PC-3 (cell line): ENCODE measurements at regions not wholly inside any gene's neighbourhood (a gene's known extent, or its start where the extent isn't known, plus 50 kb on each side); places are given as distances from the start of the nearest gene placed in this dataset.

Experiments used
- ATAC-seq: fragments of 200-7000 bp; cut with Tn5 transposase; 2 replicates; pipeline ENCODE4 v1.9.1; 2020; ENCODE audit warnings: mild to moderate bottlenecking, moderate library complexity
- BruUV-seq: library from RNA; stranded (reverse); fragments of 400-500 nt; replicated peaks from 2 replicates; lab custom pipeline; 2021; lab: Mats Ljungman, UMichigan
- CTCF ChIA-PET: fragments of 300-600 bp; sonication (Branson Sonifier 250); formaldehyde crosslinking; loops from one replicate; lab custom pipeline; 2022; ENCODE audit warnings: antibody characterized with exemption; lab: Charles Lee
- POLR2A ChIA-PET: fragments of 300-600 bp; sonication (Branson Sonifier 250); formaldehyde crosslinking; loops from one replicate; lab custom pipeline; 2022; ENCODE audit warnings: antibody characterized with exemption; ENCODE audit not compliant: unreplicated experiment; lab: Charles Lee
- DNase-seq: peaks from one replicate; pipeline ENCODE4 v3.0.0-alpha.2; 2015
- H2AFZ ChIP-seq: fragments of 300-600 bp; sonication (generic); 2 replicates; pipeline ENCODE4 v1.6.0; 2016; ENCODE audit warnings: antibody characterized with exemption, low read length
- H3F3A ChIP-seq: fragments of 300-600 bp; sonication (generic); one replicate; pipeline ENCODE4 v1.6.0; 2017; ENCODE audit warnings: antibody characterized with exemption, low read length, control low read depth, mild to moderate bottlenecking; ENCODE audit not compliant: unreplicated experiment
- H3K27ac ChIP-seq: fragments of 300-600 bp; sonication (generic); 2 replicates; pipeline ENCODE4 v1.5.1; 2016; ENCODE audit warnings: mild to moderate bottlenecking, low read length
- H3K27me3 ChIP-seq: fragments of 300-600 bp; sonication (generic); 2 replicates; pipeline ENCODE4 v1.6.1; 2016; ENCODE audit warnings: low read length, mixed read lengths
- H3K36me3 ChIP-seq: fragments of 300-600 bp; sonication (generic); 2 replicates; pipeline ENCODE4 v1.6.1; 2016; ENCODE audit warnings: low read depth, mixed run types, low read length, mixed read lengths
- H3K4me1 ChIP-seq: fragments of 300-600 bp; sonication (generic); 2 replicates; pipeline ENCODE4 v1.5.1; 2016; ENCODE audit warnings: low read length; ENCODE audit not compliant: insufficient read depth
- H3K4me2 ChIP-seq: fragments of 300-600 bp; sonication (generic); 2 replicates; pipeline ENCODE4 v1.6.0; 2016; ENCODE audit warnings: low read length
- H3K4me3 ChIP-seq: fragments of 300-600 bp; sonication (generic); 2 replicates; pipeline ENCODE4 v1.5.1; 2016; ENCODE audit warnings: mild to moderate bottlenecking, low read length, mixed read lengths
- H3K79me2 ChIP-seq: fragments of 300-600 bp; sonication (generic); 2 replicates; pipeline ENCODE4 v1.6.1; 2017; ENCODE audit warnings: low read length, mixed read lengths
- H3K9ac ChIP-seq: fragments of 300-600 bp; sonication (generic); 2 replicates; pipeline ENCODE4 v1.6.0; 2016; ENCODE audit warnings: mild to moderate bottlenecking, low read length
- H3K9me2 ChIP-seq: fragments of 300-600 bp; sonication (generic); replicated peaks from 2 replicates; pipeline ENCODE4 v1.6.1; 2016; ENCODE audit warnings: mixed run types, low read length, mixed read lengths
- H3K9me3 ChIP-seq: fragments of 300-600 bp; sonication (generic); 2 replicates; pipeline ENCODE4 v1.6.1; 2016; ENCODE audit warnings: low read length, mixed read lengths
- H4K20me1 ChIP-seq: fragments of 300-600 bp; sonication (generic); 2 replicates; pipeline ENCODE4 v1.6.1; 2016; ENCODE audit warnings: low read length, mixed read lengths
- CTCF ChIP-seq: fragments of 300-600 bp; sonication (generic); conservative IDR thresholded peaks from 2 replicates; pipeline ENCODE4 v1.5.1; 2017; ENCODE audit warnings: antibody characterized with exemption, low read depth, mild to moderate bottlenecking, low read length
- EZH2 ChIP-seq: fragments of 300-600 bp; sonication (generic); IDR thresholded peaks from one replicate; pipeline ENCODE4 v1.6.1; 2017; ENCODE audit warnings: antibody characterized with exemption, mild to moderate bottlenecking, low read length; ENCODE audit not compliant: unreplicated experiment
- EZH2phosphoT487 ChIP-seq: fragments of 300-600 bp; sonication (generic); IDR thresholded peaks from 2 replicates; pipeline ENCODE4 v1.6.1; 2018; ENCODE audit warnings: mild to moderate bottlenecking, antibody characterized with exemption, low read length, borderline replicate concordance
- intact Hi-C: fragments of 100-400 bp; cut with micrococcal nuclease; formaldehyde crosslinking; loops from 2 replicates; pipeline ENCODE4 v1.9.0; 2023

DNA sequence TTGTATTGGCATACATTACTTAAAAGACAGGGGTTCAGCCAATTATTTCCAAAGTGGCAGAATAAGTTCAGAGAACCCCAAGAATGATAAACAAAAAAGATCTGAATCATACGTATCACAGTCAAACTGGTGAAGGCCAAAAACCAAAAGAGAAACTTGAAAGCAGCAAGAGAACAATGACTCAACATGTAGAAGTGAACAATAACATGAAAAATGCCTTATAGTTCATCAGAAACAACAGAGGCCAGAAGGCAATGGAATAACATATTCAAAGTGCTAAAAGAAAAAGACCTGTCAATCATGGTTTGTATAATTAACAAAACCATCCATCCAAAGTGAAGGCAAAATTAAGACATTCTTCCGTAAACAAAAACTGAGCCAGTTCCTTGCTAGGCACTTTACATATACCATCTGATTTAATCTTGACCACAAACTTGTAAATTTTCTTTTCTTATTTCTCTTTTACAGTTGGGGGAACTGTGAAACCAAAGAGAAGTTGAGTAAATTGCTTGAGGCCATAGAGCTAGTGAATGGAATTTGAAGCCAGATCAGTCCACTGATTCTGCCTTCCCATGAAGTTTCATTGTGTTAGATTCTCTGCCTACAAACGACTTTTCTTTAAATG is 232.1 kb upstream of the SEL1L start:
- H3K36me3 ChIP-seq: no peaks in the 10 kb centered on the region
- no peak for ATAC-seq
- H3K27ac ChIP-seq: no peak overlapping the region
- H3F3A ChIP-seq: no peaks in the 10 kb centered on the region
- no peak for TF ChIP-seq EZH2
- TF ChIP-seq CTCF: no peak
- H3K4me3 ChIP-seq: no peak overlapping the region
- no peak for DNase-seq
- H2AFZ ChIP-seq: no peak overlapping the region
- H3K79me2 ChIP-seq: no peaks in the 10 kb centered on the region
- H3K27me3 ChIP-seq: no peaks in the 10 kb centered on the region
- POLR2A ChIA-PET: no interaction called here
- CTCF ChIA-PET: no interaction called here
- no peaks in the 10 kb centered on the region for H3K4me1 ChIP-seq
- H3K9ac ChIP-seq: no peak overlapping the region
- H3K9me2 ChIP-seq: no peaks in the 10 kb centered on the region
- no TSS peak for BruUV-seq
- H3K9me3 ChIP-seq: no peaks in the 10 kb centered on the region
- intact Hi-C loops: no loop called here
- no peak overlapping the region for H3K4me2 ChIP-seq
- H4K20me1 ChIP-seq: no peaks in the 10 kb centered on the region

GRCh38 chr14:81766321-81766915 is 232.8 kb upstream of the SEL1L start:
- intact Hi-C loops: no loop called here
- ChIA-PET POLR2A (no interaction called here), CTCF (no interaction called here)
- Histone ChIP-seq H3K79me2 (no peaks in the 10 kb centered on the region), H3K36me3 (no peaks in the 10 kb centered on the region), H3K27me3 (no peaks in the 10 kb centered on the region), H3K4me1 (no peaks in the 10 kb centered on the region), H3K4me2 (no peak overlapping the region), H3K9me2 (no peaks in the 10 kb centered on the region), H3K4me3 (no peak overlapping the region), H3K9ac (no peak overlapping the region), H3K9me3 (no peaks in the 10 kb centered on the region), H4K20me1 (no peaks in the 10 kb centered on the region), H3F3A (no peaks in the 10 kb centered on the region), H3K27ac (no peak overlapping the region), H2AFZ (no peak overlapping the region)
- ATAC-seq (no peak), DNase-seq (no peak)
- TF ChIP-seq EZH2: no peak
- no peak for TF ChIP-seq EZH2phosphoT487
- no peak for TF ChIP-seq CTCF
- BruUV-seq: no TSS peak

DNA sequence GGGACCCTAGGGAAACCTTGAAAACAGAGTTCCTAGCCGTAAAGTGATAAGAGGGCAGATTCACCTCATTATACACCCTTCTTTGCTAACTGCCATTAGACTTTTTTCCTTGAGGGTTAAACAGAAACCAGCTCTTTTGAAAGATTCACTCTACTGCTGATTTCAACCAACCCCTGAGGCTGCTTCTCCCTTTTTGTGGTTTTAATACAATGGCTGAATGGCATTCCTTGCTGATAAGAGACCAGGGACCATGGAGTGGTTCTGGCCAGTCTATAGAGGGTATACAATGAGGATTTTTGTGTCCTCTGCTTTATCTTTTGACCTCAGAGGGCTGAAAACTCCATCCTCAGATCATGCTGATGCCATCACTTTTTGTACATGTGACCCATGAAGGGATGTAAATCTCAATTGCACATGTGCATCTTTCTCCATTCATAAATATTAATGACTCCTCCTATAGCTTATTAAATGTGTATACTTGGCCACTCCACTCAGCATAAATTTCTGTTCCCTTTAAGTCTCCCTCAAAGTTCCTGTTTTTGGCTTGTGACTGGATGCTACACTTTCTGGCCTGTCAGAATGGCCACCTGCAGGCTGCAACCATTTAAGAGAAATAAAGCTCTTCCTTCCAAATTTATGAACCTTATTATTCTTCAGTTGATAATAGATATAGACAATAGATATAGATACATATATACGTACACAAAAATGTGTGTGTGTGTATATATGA is 233.8 kb upstream of the SEL1L start:
- Histone ChIP-seq H2AFZ (no peak overlapping the region), H3K36me3 (no peaks in the 10 kb centered on the region), H4K20me1 (no peaks in the 10 kb centered on the region), H3K9me2 (no peaks in the 10 kb centered on the region), H3K4me2 (no peak overlapping the region), H3K27me3 (no peaks in the 10 kb centered on the region), H3K27ac (no peak overlapping the region), H3K4me1 (no peaks in the 10 kb centered on the region), H3K9ac (no peak overlapping the region), H3F3A (no peaks in the 10 kb centered on the region), H3K4me3 (no peak overlapping the region), H3K9me3 (no peaks in the 10 kb centered on the region), H3K79me2 (no peaks in the 10 kb centered on the region)
- TF ChIP-seq CTCF: no peak
- TF ChIP-seq EZH2phosphoT487: no peak
- no peak for TF ChIP-seq EZH2
- CTCF ChIA-PET: no interaction called here
- POLR2A ChIA-PET: no interaction called here
- no TSS peak for BruUV-seq
- intact Hi-C loops: no loop called here
- ATAC-seq (no peak), DNase-seq (no peak)
